DND-41 (cell line): ENCODE measurements at regions not wholly inside any gene's neighbourhood (a gene's known extent, or its start where the extent isn't known, plus 50 kb on each side); places are given as distances from the start of the nearest gene placed in this dataset.

Source experiments
- ATAC-seq: fragments of 200-7000 bp; cut with Tn5 transposase; 3 replicates; pipeline ENCODE4 v1.9.1; 2021; ENCODE audit warnings: low read depth; ENCODE audit not compliant: insufficient read depth
- DNase-seq: peaks from one replicate; pipeline ENCODE4 v3.0.0-alpha.2; 2020
- H2AFZ ChIP-seq: 2 replicates; pipeline ENCODE4 v1.6.0; 2012; ENCODE audit warnings: low read depth, low read length
- H3K27ac ChIP-seq: 2 replicates; pipeline ENCODE4 v1.5.1; 2012; ENCODE audit warnings: low read length, inconsistent platforms
- H3K27me3 ChIP-seq: fragments of 200-600 bp; sonication (generic); 2 replicates; pipeline ENCODE4 v1.6.0; 2012; ENCODE audit warnings: low read length, mild to moderate bottlenecking, inconsistent platforms; ENCODE audit not compliant: insufficient read depth, poor library complexity
- H3K36me3 ChIP-seq: 2 replicates; pipeline ENCODE4 v1.5.1; 2012; ENCODE audit warnings: low read length, inconsistent platforms; ENCODE audit not compliant: insufficient read depth
- H3K4me1 ChIP-seq: 2 replicates; pipeline ENCODE4 v1.5.1; 2012; ENCODE audit warnings: mild to moderate bottlenecking, low read length; ENCODE audit not compliant: insufficient read depth
- H3K4me2 ChIP-seq: 2 replicates; pipeline ENCODE4 v1.6.0; 2012; ENCODE audit warnings: mild to moderate bottlenecking, moderate library complexity, low read length, inconsistent platforms; ENCODE audit not compliant: insufficient read depth
- H3K4me3 ChIP-seq, 2 experiments: fragments of 200-600 bp in 1 of 2; shearing (Covaris generic) in 1 of 2; 2 replicates each; pipeline ENCODE4 v1.5.1; 2012 to 2016; ENCODE audit warnings: inconsistent platforms in 2 of 2, low read length in 2 of 2, mild to moderate bottlenecking in 2 of 2, low read depth in 1 of 2, moderate library complexity in 1 of 2
- H3K79me2 ChIP-seq: 2 replicates; pipeline ENCODE4 v1.6.0; 2012; ENCODE audit warnings: low read length, inconsistent platforms; ENCODE audit not compliant: insufficient read depth
- H3K9ac ChIP-seq: 2 replicates; pipeline ENCODE4 v1.6.0; 2012; ENCODE audit warnings: low read depth, mild to moderate bottlenecking, inconsistent platforms, low read length, moderate library complexity
- H3K9me3 ChIP-seq: 2 replicates; pipeline ENCODE4 v1.5.1; 2012; ENCODE audit warnings: low read length, moderate library complexity, mild to moderate bottlenecking, inconsistent platforms; ENCODE audit not compliant: insufficient read depth, severe bottlenecking
- H4K20me1 ChIP-seq: 2 replicates; pipeline ENCODE4 v1.6.0; 2012; ENCODE audit warnings: low read length; ENCODE audit not compliant: insufficient read depth
- CTCF ChIP-seq: IDR thresholded peaks from 2 replicates; pipeline ENCODE4 v1.5.1; 2012; ENCODE audit warnings: borderline replicate concordance, low read length, moderate library complexity, mild to moderate bottlenecking; ENCODE audit not compliant: poor library complexity, severe bottlenecking; ENCODE audit errors: extremely low read depth
- EZH2 ChIP-seq: IDR thresholded peaks from 3 replicates; pipeline ENCODE4 v1.6.1; 2012; ENCODE audit warnings: borderline replicate concordance, low read depth, mild to moderate bottlenecking, moderate library complexity, low read length, inconsistent platforms; ENCODE audit not compliant: severe bottlenecking

GRCh38 chr9:31669311-31669710, 715.1 kb upstream of the ACO1 start:
- DNase-seq = no peak
- TF ChIP-seq EZH2 = no peak
- no peak for TF ChIP-seq CTCF

GRCh38 chr9:31671011-31671410, 713.4 kb upstream of the ACO1 start:
- no peak overlapping the region for H3K9ac ChIP-seq
- no peak overlapping the region for H3K4me2 ChIP-seq
- DNase-seq = no peak
- no peaks in the 10 kb centered on the region for H3K36me3 ChIP-seq
- no peaks in the 10 kb centered on the region for H3K27me3 ChIP-seq
- H3K4me3 ChIP-seq = no peak overlapping the region
- ATAC-seq = no peak
- no peaks in the 10 kb centered on the region for H3K4me1 ChIP-seq
- TF ChIP-seq EZH2 (no peak), CTCF (no peak)
- H3K27ac ChIP-seq = no peak overlapping the region
- no peaks in the 10 kb centered on the region for H3K79me2 ChIP-seq
- H2AFZ ChIP-seq = no peak overlapping the region
- H4K20me1 ChIP-seq = no peaks in the 10 kb centered on the region
- H3K9me3 ChIP-seq = no peaks in the 10 kb centered on the region

More at GRCh38 chr9:31669311-31669710, 715.1 kb upstream of the ACO1 start:
- Histone ChIP-seq H3K27me3 (no peaks in the 10 kb centered on the region), H3K36me3 (no peaks in the 10 kb centered on the region), H3K9ac (no peak overlapping the region), H4K20me1 (no peaks in the 10 kb centered on the region), H3K79me2 (no peaks in the 10 kb centered on the region), H3K4me3 (no peak overlapping the region), H3K4me2 (no peak overlapping the region), H3K27ac (no peak overlapping the region), H3K4me1 (no peaks in the 10 kb centered on the region), H3K9me3 (no peaks in the 10 kb centered on the region), H2AFZ (no peak overlapping the region)
- ATAC-seq = no peak

GRCh38 chr9:31674264-31674663, 710.2 kb upstream of the ACO1 start:
- H3K9me3 ChIP-seq = no peaks in the 10 kb centered on the region
- H3K9ac ChIP-seq = no peak overlapping the region
- TF ChIP-seq CTCF (no peak), EZH2 (no peak)
- H3K36me3 ChIP-seq = no peaks in the 10 kb centered on the region
- no peak overlapping the region for H3K4me2 ChIP-seq
- no peak overlapping the region for H3K4me3 ChIP-seq
- H3K79me2 ChIP-seq = no peaks in the 10 kb centered on the region
- no peaks in the 10 kb centered on the region for H3K4me1 ChIP-seq
- H3K27ac ChIP-seq = no peak overlapping the region
- ATAC-seq (no peak), DNase-seq (no peak)
- H2AFZ ChIP-seq = no peak overlapping the region
- H3K27me3 ChIP-seq = no peaks in the 10 kb centered on the region
- no peaks in the 10 kb centered on the region for H4K20me1 ChIP-seq

GRCh38 chr9:31677415-31677814, 707.0 kb upstream of the ACO1 start:
- Histone ChIP-seq H3K4me3 (no peak overlapping the region), H3K27me3 (no peaks in the 10 kb centered on the region), H3K79me2 (no peaks in the 10 kb centered on the region), H2AFZ (no peak overlapping the region), H3K4me1 (no peaks in the 10 kb centered on the region), H3K9ac (no peak overlapping the region), H3K36me3 (no peaks in the 10 kb centered on the region), H3K9me3 (no peaks in the 10 kb centered on the region), H3K27ac (no peak overlapping the region), H3K4me2 (no peak overlapping the region), H4K20me1 (no peaks in the 10 kb centered on the region)
- no peak for DNase-seq
- no peak for ATAC-seq
- TF ChIP-seq CTCF (no peak), EZH2 (no peak)
